Caco-2 (cell line): ENCODE measurements at regions not wholly inside any gene's neighbourhood (a gene's known extent, or its start where the extent isn't known, plus 50 kb on each side); places are given as distances from the start of the nearest gene placed in this dataset.

Experiments
- BruUV-seq: library from RNA; stranded (reverse); fragments of 400-500 nt; replicated peaks from 2 replicates; lab custom pipeline; 2021; lab: Mats Ljungman, UMichigan
- CTCF ChIA-PET: fragments of 300-600 bp; sonication (Branson Sonifier 250); formaldehyde crosslinking; loops from one replicate; lab custom pipeline; 2022; ENCODE audit warnings: antibody characterized with exemption; lab: Charles Lee
- POLR2A ChIA-PET: fragments of 300-600 bp; sonication (Branson Sonifier 250); formaldehyde crosslinking; loops from one replicate; lab custom pipeline; 2022; ENCODE audit warnings: antibody characterized with exemption; lab: Charles Lee
- DNase-seq, 2 experiments: peaks; one replicate each; pipeline versions ENCODE4 v3.0.0 to v3.0.0-alpha.2; 2020 to 2022
- H3K27me3 ChIP-seq: replicated peaks from 2 replicates; pipeline ENCODE4 v1.6.0; 2011; ENCODE audit warnings: low read length; ENCODE audit not compliant: control insufficient read depth, insufficient read depth
- H3K36me3 ChIP-seq: 2 replicates; pipeline ENCODE4 v1.5.1; 2011; ENCODE audit warnings: low read length; ENCODE audit not compliant: control insufficient read depth, insufficient read depth
- H3K4me1 ChIP-seq: fragments of 250-450 bp; sonication (Bioruptor Pico); 2 replicates; pipeline ENCODE4 v1.5.1; 2020; ENCODE audit warnings: mild to moderate bottlenecking
- H3K4me3 ChIP-seq: 2 replicates; pipeline ENCODE4 v1.5.1; 2011; ENCODE audit warnings: low read depth, mild to moderate bottlenecking, control low read depth, low read length
- H3K9me3 ChIP-seq: fragments of 250-450 bp; sonication (Bioruptor Pico); 2 replicates; pipeline ENCODE4 v1.5.1; 2020; ENCODE audit warnings: mild to moderate bottlenecking, moderate library complexity
- H3K27ac Mint-ChIP-seq: one replicate; pipeline ENCODE4 v1.8.0; 2022; ENCODE audit warnings: mixed read lengths; ENCODE audit not compliant: unreplicated experiment
- H3K27me3 Mint-ChIP-seq: one replicate; pipeline ENCODE4 v1.8.0; 2022; ENCODE audit warnings: mixed read lengths; ENCODE audit not compliant: insufficient read depth, unreplicated experiment
- H3K36me3 Mint-ChIP-seq: one replicate; pipeline ENCODE4 v1.8.0; 2022; ENCODE audit warnings: mild to moderate bottlenecking, mixed read lengths; ENCODE audit not compliant: insufficient read depth, unreplicated experiment
- H3K4me1 Mint-ChIP-seq: one replicate; pipeline ENCODE4 v1.8.0; 2022; ENCODE audit warnings: low read depth, mixed read lengths; ENCODE audit not compliant: unreplicated experiment
- H3K4me3 Mint-ChIP-seq: one replicate; pipeline ENCODE4 v1.8.0; 2022; ENCODE audit warnings: mild to moderate bottlenecking, moderate library complexity, mixed read lengths; ENCODE audit not compliant: unreplicated experiment
- H3K9me3 Mint-ChIP-seq: one replicate; pipeline ENCODE4 v1.8.0; 2022; ENCODE audit warnings: mixed read lengths; ENCODE audit not compliant: unreplicated experiment
- CTCF ChIP-seq, 2 experiments: fragments of 200-600 bp in 1 of 2; IDR thresholded peaks; 1 replicate in 1 of 2; 2 replicates in 1 of 2; pipeline versions ENCODE4 v1.5.1 to v1.8.0; 2011 to 2022; ENCODE audit warnings: antibody characterized with exemption in 1 of 2, control low read depth in 1 of 2, inconsistent platforms in 1 of 2, low read depth in 1 of 2, low read length in 1 of 2, mild to moderate bottlenecking in 1 of 2, moderate library complexity in 1 of 2; ENCODE audit not compliant: insufficient read depth in 1 of 2, severe bottlenecking in 1 of 2, unreplicated experiment in 1 of 2
- intact Hi-C: fragments of 100-400 bp; cut with micrococcal nuclease; formaldehyde crosslinking; loops from one replicate; pipeline ENCODE4 v1.10.0; 2022; ENCODE audit not compliant: unreplicated experiment

- ChIA-PET POLR2A (no interaction called here), CTCF (no interaction called here)
- no peaks in the 10 kb centered on the region for H3K9me3 ChIP-seq
- H3K27me3 ChIP-seq, result no peaks in the 10 kb centered on the region
- H3K9me3 Mint-ChIP-seq, result no peaks in the 10 kb centered on the region
- H3K27ac Mint-ChIP-seq, result no peak overlapping the region
- no peak overlapping the region for H3K4me3 Mint-ChIP-seq
- DNase-seq, result no peak
- intact Hi-C loops, result no loop called here
- no peaks in the 10 kb centered on the region for H3K4me1 ChIP-seq
- H3K4me1 Mint-ChIP-seq, result no peaks in the 10 kb centered on the region
- no peaks in the 10 kb centered on the region for H3K27me3 Mint-ChIP-seq
- H3K4me3 ChIP-seq, result no peak overlapping the region
- no peaks in the 10 kb centered on the region for H3K36me3 ChIP-seq
- no peaks in the 10 kb centered on the region for H3K36me3 Mint-ChIP-seq
- TF ChIP-seq CTCF (IDR thresholded peaks at IDR 0.05; ENCODE audit: insufficient read depth in 1 of 2, low read depth in 1 of 2, low read length in 1 of 2, severe bottlenecking in 1 of 2, unreplicated experiment in 1 of 2), result no peak
- BruUV-seq, result no TSS peak
Observed at GRCh38 chrX:28039258-28039657, 58.0 kb upstream of the DCAF8L1 start.
